ENCODE measurements at regions not wholly inside any gene's neighbourhood (a gene's known extent, or its start where the extent isn't known, plus 50 kb on each side); places are given as distances from the start of the nearest gene placed in this dataset.

- intact Hi-C loops (cut with DNase I; ENCODE audit: low total_unique reads) = no loop called here
- no peak overlapping the region for H3K4me3 ChIP-seq (ENCODE audit: low read depth, poor library complexity, severe bottlenecking)
- DNase-seq (ENCODE audit: low spot score in 2 of 2) = no peak
- WGBS, 2 donors = 71 to 84% methylated on average over 3 of the region's 3 CpGs
- TF ChIP-seq CTCF (IDR thresholded peaks at IDR 0.05) (no peak), POLR2A (IDR thresholded peaks at IDR 0.05) (no peak)
Measured at GRCh38 chr16:80024443-80024842, 423.9 kb upstream of the MAF start.

- intact Hi-C loops (cut with DNase I; ENCODE audit: low total_unique reads) = no loop called here
- WGBS, 2 donors = 60 to 63% methylated on average over 2 of the region's 2 CpGs
- no peak overlapping the region for H3K4me3 ChIP-seq (ENCODE audit: low read depth, poor library complexity, severe bottlenecking)
- TF ChIP-seq POLR2A (IDR thresholded peaks at IDR 0.05) (no peak), CTCF (IDR thresholded peaks at IDR 0.05) (no peak)
- no peak for DNase-seq (ENCODE audit: low spot score in 2 of 2)
Measured at GRCh38 chr16:80023865-80024264, 423.3 kb upstream of the MAF start.

- TF ChIP-seq CTCF (IDR thresholded peaks at IDR 0.05) = no peak
- no peak for DNase-seq (ENCODE audit: low spot score in 2 of 2)
- no peak overlapping the region for H3K4me3 ChIP-seq (ENCODE audit: low read depth, poor library complexity, severe bottlenecking)
- intact Hi-C loops (cut with DNase I; ENCODE audit: low total_unique reads) = no loop called here
- WGBS, 2 donors = 49 to 75% methylated on average over 2 of the region's 2 CpGs
Measured at GRCh38 chr16:80019395-80019794, 418.9 kb upstream of the MAF start.

- H3K4me3 ChIP-seq (ENCODE audit: low read depth, poor library complexity, severe bottlenecking) = no peak overlapping the region
- TF ChIP-seq POLR2A (IDR thresholded peaks at IDR 0.05) (no peak), CTCF (IDR thresholded peaks at IDR 0.05) (no peak)
- WGBS, 2 donors = 75% methylated on average over 2 of the region's 2 CpGs
- intact Hi-C loops (cut with DNase I; ENCODE audit: low total_unique reads) = no loop called here
- DNase-seq (ENCODE audit: low spot score in 2 of 2) = no peak
Measured at GRCh38 chr16:80018466-80018865, 417.9 kb upstream of the MAF start.

GRCh38 chr16:80016731-80017326 lies 416.3 kb upstream of the MAF start:
- no peak overlapping the region for H3K4me3 ChIP-seq (ENCODE audit: low read depth, poor library complexity, severe bottlenecking)
- intact Hi-C loops (cut with DNase I; ENCODE audit: low total_unique reads) = no loop called here
- 88 to 90% methylated on average over 9 of the region's 9 CpGs for WGBS, 2 donors
- DNase-seq (ENCODE audit: low spot score in 2 of 2) = no peak
- no peak for TF ChIP-seq CTCF (IDR thresholded peaks at IDR 0.05)
- no peak for TF ChIP-seq POLR2A (IDR thresholded peaks at IDR 0.05)

GRCh38 chr16:80015566-80015965 lies 415.0 kb upstream of the MAF start:
- no peak for TF ChIP-seq CTCF (IDR thresholded peaks at IDR 0.05)
- TF ChIP-seq POLR2A (IDR thresholded peaks at IDR 0.05) = no peak
- 78 to 83% methylated on average over 6 of the region's 6 CpGs for WGBS, 2 donors
- no peak for DNase-seq (ENCODE audit: low spot score in 2 of 2)
- H3K4me3 ChIP-seq (ENCODE audit: low read depth, poor library complexity, severe bottlenecking) = no peak overlapping the region
- intact Hi-C loops (cut with DNase I; ENCODE audit: low total_unique reads) = no loop called here

Data from lower leg skin (tissue), 4 donors.